ENCODE measurements at regions not wholly inside any gene's neighbourhood (a gene's known extent, or its start where the extent isn't known, plus 50 kb on each side); places are given as distances from the start of the nearest gene placed in this dataset.

GRCh38 chr19:30919737-30920136 lies 429.5 kb downstream of the TSHZ3 start:
- no peaks in the 10 kb centered on the region for H3K9me3 ChIP-seq (replicated peaks; ENCODE audit: insufficient read depth, low read length)
- peaks cover 47% of the 10 kb centered on the region for H3K27me3 ChIP-seq (replicated peaks; ENCODE audit: insufficient read depth, low read length)
- no peak overlapping the region for H3K9ac ChIP-seq (ENCODE audit: low read length)
- no peaks in the 10 kb centered on the region for H3K36me3 ChIP-seq (replicated peaks; ENCODE audit: insufficient read depth, low read length)
- H3F3A ChIP-seq (ENCODE audit: insufficient read depth, low read length): no peaks in the 10 kb centered on the region
- H3K27ac ChIP-seq (ENCODE audit: low read length): no peak overlapping the region
- TF ChIP-seq EZH2 (optimal IDR thresholded peaks at IDR 0.05; ENCODE audit: low read depth, low read length) (no peak), CTCF (IDR thresholded peaks at IDR 0.05; ENCODE audit: low read length) (no peak), EZH2phosphoT487 (IDR thresholded peaks at IDR 0.05; ENCODE audit: low read length) (no peak)
- no peak overlapping the region for H2AFZ ChIP-seq (ENCODE audit: low read length)
- no peaks in the 10 kb centered on the region for H3K4me1 ChIP-seq (ENCODE audit: low read length)
- H4K20me1 ChIP-seq (ENCODE audit: insufficient read depth, low read length): no peaks in the 10 kb centered on the region
- no peak overlapping the region for H3K4me2 ChIP-seq (ENCODE audit: low read depth, low read length)
- H3K9me2 ChIP-seq (replicated peaks; ENCODE audit: insufficient read depth, low read length): no peaks in the 10 kb centered on the region
- DNase-seq: no peak
- H3K79me2 ChIP-seq (ENCODE audit: low read length): no peaks in the 10 kb centered on the region
- no peak overlapping the region for H3K4me3 ChIP-seq (ENCODE audit: low read length)

DNA sequence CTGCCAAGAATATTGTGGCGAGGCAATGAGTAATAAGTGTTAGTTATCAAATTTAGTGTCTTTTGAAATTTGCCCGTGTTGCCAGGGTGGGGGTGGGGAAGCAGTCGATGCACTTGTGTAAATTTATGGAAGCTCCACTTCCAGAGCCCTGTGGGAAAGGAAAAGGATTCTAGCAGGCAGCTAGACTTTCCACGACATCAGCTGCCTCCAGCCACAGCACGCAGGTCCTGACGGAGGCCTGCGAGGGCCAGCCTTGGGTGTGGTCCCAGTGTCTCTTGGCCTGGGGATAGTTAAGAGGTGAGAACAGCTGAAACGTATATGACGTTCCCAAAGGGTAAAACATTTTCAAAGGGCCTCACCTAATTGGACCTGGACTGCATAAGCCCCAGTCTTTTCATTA lies 433.0 kb downstream of the TSHZ3 start:
- H2AFZ ChIP-seq (ENCODE audit: low read length): no peak overlapping the region
- no peak for DNase-seq
- no peak overlapping the region for H3K9ac ChIP-seq (ENCODE audit: low read length)
- TF ChIP-seq EZH2 (optimal IDR thresholded peaks at IDR 0.05; ENCODE audit: low read depth, low read length) (no peak), CTCF (IDR thresholded peaks at IDR 0.05; ENCODE audit: low read length) (no peak), EZH2phosphoT487 (IDR thresholded peaks at IDR 0.05; ENCODE audit: low read length) (no peak)
- no peaks in the 10 kb centered on the region for H3K79me2 ChIP-seq (ENCODE audit: low read length)
- H4K20me1 ChIP-seq (ENCODE audit: insufficient read depth, low read length): no peaks in the 10 kb centered on the region
- H3K4me1 ChIP-seq (ENCODE audit: low read length): no peaks in the 10 kb centered on the region
- no peak overlapping the region for H3K4me2 ChIP-seq (ENCODE audit: low read depth, low read length)
- no peaks in the 10 kb centered on the region for H3F3A ChIP-seq (ENCODE audit: insufficient read depth, low read length)
- H3K9me2 ChIP-seq (replicated peaks; ENCODE audit: insufficient read depth, low read length): no peaks in the 10 kb centered on the region
- H3K9me3 ChIP-seq (replicated peaks; ENCODE audit: insufficient read depth, low read length): no peaks in the 10 kb centered on the region
- no peaks in the 10 kb centered on the region for H3K36me3 ChIP-seq (replicated peaks; ENCODE audit: insufficient read depth, low read length)
- peaks cover 52% of the 10 kb centered on the region for H3K27me3 ChIP-seq (replicated peaks; ENCODE audit: insufficient read depth, low read length)
- no peak overlapping the region for H3K27ac ChIP-seq (ENCODE audit: low read length)
- H3K4me3 ChIP-seq (ENCODE audit: low read length): no peak overlapping the region

GRCh38 chr19:30911491-30911890 lies 437.7 kb downstream of the TSHZ3 start:
- Histone ChIP-seq H3K27ac (ENCODE audit: low read length) (no peak overlapping the region), H4K20me1 (ENCODE audit: insufficient read depth, low read length) (no peaks in the 10 kb centered on the region), H3K9ac (ENCODE audit: low read length) (no peak overlapping the region), H3K9me3 (replicated peaks; ENCODE audit: insufficient read depth, low read length) (no peaks in the 10 kb centered on the region), H2AFZ (ENCODE audit: low read length) (no peak overlapping the region), H3F3A (ENCODE audit: insufficient read depth, low read length) (no peaks in the 10 kb centered on the region), H3K9me2 (replicated peaks; ENCODE audit: insufficient read depth, low read length) (no peaks in the 10 kb centered on the region), H3K4me3 (ENCODE audit: low read length) (no peak overlapping the region), H3K4me2 (ENCODE audit: low read depth, low read length) (no peak overlapping the region), H3K4me1 (ENCODE audit: low read length) (no peaks in the 10 kb centered on the region), H3K79me2 (ENCODE audit: low read length) (no peaks in the 10 kb centered on the region), H3K27me3 (replicated peaks; ENCODE audit: insufficient read depth, low read length) (peaks cover 61% of the 10 kb centered on the region), H3K36me3 (replicated peaks; ENCODE audit: insufficient read depth, low read length) (no peaks in the 10 kb centered on the region)
- no peak for DNase-seq
- TF ChIP-seq CTCF (IDR thresholded peaks at IDR 0.05; ENCODE audit: low read length) (no peak), EZH2 (optimal IDR thresholded peaks at IDR 0.05; ENCODE audit: low read depth, low read length) (no peak), EZH2phosphoT487 (IDR thresholded peaks at IDR 0.05; ENCODE audit: low read length) (no peak)

Measured in MM.1S (cell line).